RWPE2 (cell line): ENCODE measurements at regions not wholly inside any gene's neighbourhood (a gene's known extent, or its start where the extent isn't known, plus 50 kb on each side); places are given as distances from the start of the nearest gene placed in this dataset.

Experiments used
- ATAC-seq: fragments of 200-7000 bp; cut with Tn5 transposase; 3 replicates; pipeline ENCODE4 v1.9.1; 2021; ENCODE audit warnings: low read depth
- DNase-seq: peaks from one replicate; pipeline ENCODE4 v3.0.0-alpha.2; 2020; ENCODE audit warnings: low spot score
- H3K27ac ChIP-seq: fragments of 450-650 bp; 2 replicates; pipeline ENCODE4 v1.5.1; 2017; ENCODE audit warnings: mild to moderate bottlenecking; ENCODE audit not compliant: poor library complexity, severe bottlenecking
- H3K27me3 ChIP-seq: fragments of 250-450 bp; sonication (Bioruptor Pico); 2 replicates; pipeline ENCODE4 v1.5.1; 2021; ENCODE audit warnings: mild to moderate bottlenecking, moderate library complexity; ENCODE audit not compliant: insufficient read depth, poor library complexity, severe bottlenecking
- H3K36me3 ChIP-seq: fragments of 250-450 bp; sonication (Bioruptor Pico); 2 replicates; pipeline ENCODE4 v1.5.1; 2020; ENCODE audit warnings: low read depth, mild to moderate bottlenecking, moderate library complexity
- H3K4me1 ChIP-seq: fragments of 250-450 bp; sonication (Bioruptor Pico); 2 replicates; pipeline ENCODE4 v1.5.1; 2021; ENCODE audit warnings: mild to moderate bottlenecking, moderate library complexity; ENCODE audit not compliant: insufficient read depth, poor library complexity, severe bottlenecking
- H3K4me3 ChIP-seq: fragments of 250-450 bp; sonication (Bioruptor Pico); 2 replicates; pipeline ENCODE4 v1.5.1; 2021; ENCODE audit warnings: mild to moderate bottlenecking, moderate library complexity; ENCODE audit not compliant: severe bottlenecking
- H3K9me3 ChIP-seq: fragments of 250-450 bp; sonication (Bioruptor Pico); 2 replicates; pipeline ENCODE4 v1.5.1; 2021; ENCODE audit warnings: mild to moderate bottlenecking, moderate library complexity; ENCODE audit not compliant: severe bottlenecking
- CTCF ChIP-seq: fragments of 450-650 bp; IDR thresholded peaks from one replicate; pipeline ENCODE4 v1.5.1; 2017; ENCODE audit warnings: mild to moderate bottlenecking, moderate library complexity; ENCODE audit not compliant: poor library complexity, severe bottlenecking

DNA sequence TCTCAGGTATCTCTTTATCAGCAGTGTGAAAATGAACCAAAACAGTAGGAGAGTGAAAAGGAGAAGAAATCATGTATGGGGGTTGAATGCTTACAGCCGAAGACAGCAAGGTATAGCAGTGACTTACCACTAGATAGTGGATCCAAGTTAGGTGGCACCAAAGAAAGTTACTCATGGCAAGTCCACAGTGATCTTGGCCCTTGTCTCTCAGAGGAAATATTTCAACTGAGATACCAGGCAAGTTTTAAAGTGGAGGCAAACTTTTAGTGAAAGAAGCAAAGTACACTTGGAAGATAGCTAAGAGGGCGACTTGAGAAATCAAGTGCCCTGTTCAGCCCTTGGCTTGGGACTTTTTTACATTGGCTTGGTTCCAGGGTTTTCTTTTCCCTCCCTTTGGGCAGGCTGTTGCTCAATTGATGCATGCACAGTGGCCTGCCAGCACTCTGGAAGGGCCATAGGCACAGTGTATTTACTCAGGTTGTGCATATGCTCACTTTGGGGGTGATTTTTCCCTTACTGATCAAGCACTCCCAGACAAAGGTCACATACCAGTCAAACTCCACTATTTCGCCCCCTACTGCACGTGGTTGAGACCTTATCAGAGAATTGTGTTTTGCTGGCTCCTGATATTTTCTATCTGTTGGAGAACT, 329.5 kb upstream of the KHDRBS2 start:
- no peak for ATAC-seq

GRCh38 chr6:62614442-62614841, 328.4 kb upstream of the KHDRBS2 start:
- DNase-seq (no peak), ATAC-seq (no peak)
- Histone ChIP-seq H3K9me3 (no peaks in the 10 kb centered on the region), H3K4me3 (no peak overlapping the region), H3K27ac (no peak overlapping the region), H3K4me1 (no peaks in the 10 kb centered on the region), H3K36me3 (no peaks in the 10 kb centered on the region), H3K27me3 (no peaks in the 10 kb centered on the region)
- TF ChIP-seq CTCF = no peak

More for the DNA sequence above, 329.5 kb upstream of the KHDRBS2 start:
- Histone ChIP-seq H3K36me3 (no peaks in the 10 kb centered on the region), H3K9me3 (no peaks in the 10 kb centered on the region), H3K4me3 (no peak overlapping the region), H3K27ac (no peak overlapping the region), H3K4me1 (no peaks in the 10 kb centered on the region), H3K27me3 (no peaks in the 10 kb centered on the region)
- TF ChIP-seq CTCF = no peak
- no peak for DNase-seq

DNA sequence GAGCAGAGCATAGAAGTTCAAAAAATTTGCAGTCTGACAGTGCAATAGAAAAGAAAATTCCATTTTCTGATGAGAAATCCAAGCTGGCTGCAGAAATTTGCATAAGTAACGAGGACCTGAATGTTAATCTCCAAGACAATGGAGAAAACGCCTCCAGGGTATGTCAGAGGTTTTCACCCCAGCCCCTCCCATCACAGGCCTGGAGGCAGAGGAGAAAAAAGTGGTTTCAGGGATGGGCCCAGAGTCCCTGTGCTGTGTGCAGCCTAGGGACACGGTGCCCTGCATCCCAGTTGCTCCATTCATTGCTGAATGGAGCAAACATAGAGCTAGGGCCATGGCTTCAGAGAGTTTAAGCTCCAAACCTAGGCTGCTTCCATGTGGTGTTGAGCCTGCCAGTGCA, 327.9 kb upstream of the KHDRBS2 start:
- no peaks in the 10 kb centered on the region for H3K36me3 ChIP-seq
- H3K4me1 ChIP-seq = no peaks in the 10 kb centered on the region
- no peaks in the 10 kb centered on the region for H3K9me3 ChIP-seq
- TF ChIP-seq CTCF = no peak
- no peak overlapping the region for H3K4me3 ChIP-seq
- ATAC-seq (no peak), DNase-seq (no peak)
- H3K27ac ChIP-seq = no peak overlapping the region
- no peaks in the 10 kb centered on the region for H3K27me3 ChIP-seq

GRCh38 chr6:62612471-62612870, 326.4 kb upstream of the KHDRBS2 start:
- H3K36me3 ChIP-seq = no peaks in the 10 kb centered on the region
- no peaks in the 10 kb centered on the region for H3K4me1 ChIP-seq
- no peaks in the 10 kb centered on the region for H3K9me3 ChIP-seq
- H3K27me3 ChIP-seq = no peaks in the 10 kb centered on the region
- TF ChIP-seq CTCF = no peak
- no peak for DNase-seq
- H3K4me3 ChIP-seq = no peak overlapping the region
- ATAC-seq = no peak
- no peak overlapping the region for H3K27ac ChIP-seq

GRCh38 chr6:62570372-62570771, 284.3 kb upstream of the KHDRBS2 start:
- TF ChIP-seq CTCF = no peak
- no peaks in the 10 kb centered on the region for H3K4me1 ChIP-seq

More at GRCh38 chr6:62570372-62570771, 284.3 kb upstream of the KHDRBS2 start:
- Histone ChIP-seq H3K36me3 (no peaks in the 10 kb centered on the region), H3K4me3 (no peak overlapping the region), H3K9me3 (no peaks in the 10 kb centered on the region), H3K27me3 (no peaks in the 10 kb centered on the region), H3K27ac (no peak overlapping the region)
- ATAC-seq = no peak
- no peak for DNase-seq
